Activated CD8-positive, alpha-beta memory T cell treated with anti-CD3 and anti-CD28 coated beads for 36 hours (primary cell): ENCODE measurements at regions not wholly inside any gene's neighbourhood (a gene's known extent, or its start where the extent isn't known, plus 50 kb on each side); places are given as distances from the start of the nearest gene placed in this dataset.
"Not testable (repeated sequence)": the region's sequence is repeated elsewhere in the genome, so short reads cannot be mapped to it uniquely, and the experiment has no call there.

Source experiments
- CTCF ChIA-PET: fragments of 350-600 bp; sonication (Branson Sonifier 250); formaldehyde crosslinking; loops from one replicate; lab custom pipeline; 2021; ENCODE audit warnings: antibody characterized with exemption; lab: Charles Lee
- POLR2A ChIA-PET: fragments of 350-600 bp; sonication (Branson Sonifier 250); formaldehyde crosslinking; loops from one replicate; lab custom pipeline; 2021; ENCODE audit warnings: antibody characterized with exemption; lab: Charles Lee

GRCh38 chr6:74745670-74746069 lies 460.2 kb downstream of the COL12A1 start:
- ChIA-PET POLR2A (no interaction called here), CTCF (no interaction called here)

DNA sequence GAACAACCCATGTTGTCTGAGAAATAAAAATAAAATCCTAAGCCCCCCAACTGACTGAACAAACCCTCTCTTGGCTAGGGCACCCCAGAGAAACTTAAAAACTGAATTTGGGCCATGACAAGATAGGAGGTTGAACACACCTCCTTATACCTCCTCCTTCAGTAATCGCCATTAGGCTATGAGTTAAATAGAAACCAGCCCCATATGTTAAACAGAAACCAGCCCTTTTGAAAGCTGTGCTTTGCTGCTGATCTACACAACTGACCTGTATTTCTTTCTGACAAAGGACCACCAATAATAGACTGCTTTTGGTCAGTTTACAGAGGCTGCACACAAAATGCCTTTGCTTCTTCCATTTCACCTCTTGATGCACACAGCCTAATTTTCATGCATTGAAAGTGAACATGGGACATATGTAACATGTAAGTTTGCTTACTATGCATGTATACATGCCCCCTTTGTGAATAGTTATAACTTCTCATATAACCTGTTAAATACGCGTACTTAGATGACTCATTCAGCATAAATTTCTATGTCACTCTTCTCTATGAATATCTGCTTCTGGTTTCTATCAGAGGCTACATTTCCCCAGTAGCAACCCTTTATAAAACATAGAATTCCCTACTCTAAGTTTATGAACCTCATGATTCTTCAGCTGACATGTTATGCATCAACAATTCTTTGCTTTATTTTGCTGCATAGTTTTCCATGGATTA lies 462.9 kb downstream of the COL12A1 start:
- POLR2A ChIA-PET, result no interaction called here
- CTCF ChIA-PET, result no interaction called here

GRCh38 chr6:74741646-74742045 lies 464.2 kb downstream of the COL12A1 start:
- ChIA-PET CTCF (no interaction called here), POLR2A (no interaction called here)

- ChIA-PET POLR2A (no interaction called here), CTCF (no interaction called here)
Observed at GRCh38 chr6:74735304-74735703, 470.5 kb downstream of the COL12A1 start.

- ChIA-PET POLR2A (no interaction called here), CTCF (no interaction called here)
Observed at GRCh38 chr6:74734901-74735300, 471.0 kb downstream of the COL12A1 start.

DNA sequence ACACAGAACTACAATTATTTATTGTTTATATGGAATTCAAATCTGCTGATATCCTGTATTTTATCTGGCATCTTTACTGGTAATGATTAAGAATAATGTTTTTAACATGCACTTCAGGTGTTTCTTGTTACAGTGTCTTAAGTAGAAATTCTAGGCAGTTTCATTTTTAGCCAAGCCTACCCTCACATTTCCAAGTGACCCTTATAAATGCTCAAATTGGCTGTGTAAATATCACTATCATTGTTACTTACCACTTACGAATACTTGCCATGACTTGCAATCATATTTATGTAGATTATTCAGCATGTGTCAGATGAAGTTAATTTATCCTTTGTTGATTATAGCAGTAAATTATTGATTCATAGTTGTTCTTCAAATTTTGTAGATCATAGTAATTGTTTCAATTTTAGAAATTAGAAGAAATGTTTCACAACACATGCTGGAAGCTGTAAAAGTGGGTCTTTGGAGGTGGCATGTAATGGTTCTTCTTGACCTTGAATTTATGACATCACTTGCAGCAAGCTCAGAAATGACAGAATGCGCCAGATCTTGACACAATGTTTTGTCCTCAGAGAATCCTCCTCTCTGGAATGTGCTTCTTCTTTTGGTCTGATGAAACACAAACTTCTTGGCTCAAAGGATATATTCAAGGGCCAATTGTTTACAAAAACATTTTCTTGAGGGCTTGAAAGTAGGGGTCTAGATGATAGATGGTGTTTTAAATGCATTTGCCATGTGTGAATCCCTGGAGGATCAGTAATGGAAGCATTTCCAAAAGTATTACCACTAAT lies 471.8 kb downstream of the COL12A1 start:
- CTCF ChIA-PET, result no interaction called here
- POLR2A ChIA-PET, result no interaction called here

DNA sequence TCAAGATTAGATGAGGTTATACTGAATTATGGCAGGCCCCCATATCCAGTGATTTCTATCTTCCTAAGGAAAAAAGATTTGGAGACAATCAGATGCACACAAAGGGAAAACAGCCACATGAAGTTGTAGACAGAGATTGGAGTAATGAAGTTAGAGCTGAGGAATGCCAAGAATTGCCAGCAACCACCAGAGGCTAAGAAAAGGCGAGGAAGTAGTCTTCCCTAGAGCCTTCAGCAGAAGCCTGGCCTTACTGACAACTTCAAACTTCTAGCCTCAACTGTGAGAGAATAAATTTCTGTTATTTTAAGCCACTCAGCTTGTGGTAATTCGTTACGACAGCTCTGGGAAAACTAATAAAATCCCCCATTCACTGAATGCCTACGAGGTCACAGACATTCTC lies 473.9 kb downstream of the COL12A1 start:
- CTCF ChIA-PET, result no interaction called here
- POLR2A ChIA-PET, result no interaction called here

DNA sequence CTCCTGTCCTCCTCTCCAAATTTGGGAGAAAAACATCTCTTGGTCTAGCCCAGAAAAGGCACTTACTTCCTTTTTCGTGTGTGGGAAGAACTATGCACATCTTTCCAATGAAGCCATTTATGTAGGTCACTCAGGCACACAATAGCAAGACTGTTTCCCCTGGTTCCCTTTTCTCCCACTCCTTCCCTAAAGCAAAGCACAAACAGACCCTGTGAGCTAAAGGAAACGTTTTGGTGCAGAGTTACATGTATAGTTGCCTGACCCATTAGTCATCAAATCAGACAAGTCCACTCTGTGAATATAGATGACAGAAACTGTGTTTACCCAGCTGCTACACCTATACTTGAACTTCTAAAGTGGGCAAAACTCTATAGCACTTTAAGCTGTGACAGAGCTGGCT lies 474.6 kb downstream of the COL12A1 start:
- ChIA-PET CTCF (no interaction called here), POLR2A (no interaction called here)

- POLR2A ChIA-PET, result no interaction called here
- CTCF ChIA-PET, result no interaction called here
Observed at GRCh38 chr6:74720923-74721322, 484.9 kb downstream of the COL12A1 start.

- CTCF ChIA-PET, result no interaction called here
- POLR2A ChIA-PET, result no interaction called here
Observed at GRCh38 chr6:74717591-74717990, 488.3 kb downstream of the COL12A1 start.

DNA sequence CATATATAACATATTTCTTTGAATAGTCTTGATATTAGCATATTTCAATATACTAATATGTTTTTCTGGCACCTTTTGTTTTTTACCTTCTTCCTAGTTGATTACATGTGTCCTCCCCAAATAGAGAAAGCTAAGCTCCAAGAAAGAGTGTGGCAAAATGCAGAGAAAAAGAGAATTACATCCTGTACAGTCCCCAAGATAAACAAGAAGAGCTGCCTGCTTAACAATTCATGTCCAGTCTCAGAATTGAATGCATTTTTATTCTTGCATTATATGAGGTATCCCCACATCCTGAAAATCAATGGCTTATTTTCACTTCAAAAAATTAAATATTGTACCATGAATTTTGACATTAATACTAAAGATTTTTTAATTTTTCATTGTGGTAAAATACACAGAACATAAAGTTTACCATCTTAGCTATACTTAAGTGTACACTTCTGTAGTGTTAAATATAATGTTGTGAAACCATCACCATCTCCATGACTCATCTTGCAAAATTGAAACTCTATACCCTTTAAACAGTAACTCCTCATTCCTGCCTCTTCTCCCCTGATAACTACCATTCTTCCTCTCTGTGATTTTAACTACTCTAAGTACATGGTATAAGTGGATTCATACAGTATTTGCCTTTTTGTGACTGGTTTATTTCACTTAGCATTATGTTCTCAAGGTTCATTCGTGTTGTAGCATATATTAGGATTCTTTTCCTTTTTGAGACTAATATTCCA lies 490.3 kb downstream of the COL12A1 start:
- CTCF ChIA-PET, result no interaction called here
- POLR2A ChIA-PET, result no interaction called here

- ChIA-PET CTCF (no interaction called here), POLR2A (no interaction called here)
Observed at GRCh38 chr6:74713941-74714340, 491.9 kb downstream of the COL12A1 start.

DNA sequence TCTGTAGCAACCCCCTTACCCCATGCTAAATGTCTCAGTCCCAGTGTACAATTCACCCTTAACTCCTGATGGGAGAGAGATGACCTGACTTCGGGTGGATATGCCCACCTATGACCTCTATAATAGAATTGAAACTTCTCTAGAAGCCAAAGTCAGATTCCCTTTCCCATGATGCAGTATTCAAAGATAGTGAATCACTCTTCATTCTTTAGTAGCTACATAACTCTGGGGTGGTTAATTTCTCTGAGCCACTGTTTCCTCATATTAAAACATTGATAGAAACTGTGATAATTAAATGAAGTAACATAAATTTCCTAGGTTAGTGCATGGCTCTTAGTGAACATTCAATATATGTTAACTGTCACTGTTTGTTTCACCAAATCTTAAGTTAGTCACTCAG lies 500.4 kb downstream of the COL12A1 start:
- ChIA-PET CTCF (no interaction called here), POLR2A (no interaction called here)

DNA sequence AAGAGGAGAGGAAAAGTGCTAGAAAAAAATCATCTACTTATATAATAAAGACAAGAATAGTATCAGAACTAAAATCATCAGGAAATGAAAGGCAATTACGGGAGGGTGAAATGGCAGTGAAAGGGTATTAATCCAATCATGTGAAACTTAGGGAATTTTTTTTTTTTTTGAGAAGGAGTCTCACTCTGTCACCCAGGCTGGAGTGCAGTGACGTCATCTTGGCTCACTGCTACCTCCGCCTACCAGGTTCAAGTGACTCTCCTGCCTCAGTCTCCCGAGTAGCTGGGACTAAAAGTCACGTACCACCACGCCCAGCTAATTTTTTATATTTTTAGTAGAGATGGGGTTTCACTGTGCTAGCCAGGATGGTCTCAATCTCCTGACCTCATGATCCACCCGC lies 501.3 kb downstream of the COL12A1 start:
- CTCF ChIA-PET, POLR2A ChIA-PET: not testable (repeated sequence)

DNA sequence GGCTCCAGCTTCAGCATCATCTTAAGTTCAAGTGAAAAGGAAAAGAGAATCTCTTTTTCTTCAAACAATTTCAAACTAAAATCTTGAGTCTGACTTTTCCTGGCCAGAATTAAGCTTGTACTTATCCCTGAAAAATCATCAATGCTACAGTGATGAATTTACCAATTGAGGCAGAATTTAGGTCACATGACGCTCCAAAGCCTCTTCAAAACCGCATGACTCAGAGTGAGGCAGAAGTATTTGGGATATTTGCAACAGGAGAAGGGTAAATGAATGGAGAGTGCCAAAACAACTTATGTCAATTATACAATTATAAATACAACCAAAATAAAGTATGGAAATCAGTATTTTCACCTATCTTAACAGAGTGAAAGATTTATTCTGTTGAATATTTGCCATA lies 515.5 kb downstream of the COL12A1 start:
- CTCF ChIA-PET, result no interaction called here
- POLR2A ChIA-PET, result no interaction called here

DNA sequence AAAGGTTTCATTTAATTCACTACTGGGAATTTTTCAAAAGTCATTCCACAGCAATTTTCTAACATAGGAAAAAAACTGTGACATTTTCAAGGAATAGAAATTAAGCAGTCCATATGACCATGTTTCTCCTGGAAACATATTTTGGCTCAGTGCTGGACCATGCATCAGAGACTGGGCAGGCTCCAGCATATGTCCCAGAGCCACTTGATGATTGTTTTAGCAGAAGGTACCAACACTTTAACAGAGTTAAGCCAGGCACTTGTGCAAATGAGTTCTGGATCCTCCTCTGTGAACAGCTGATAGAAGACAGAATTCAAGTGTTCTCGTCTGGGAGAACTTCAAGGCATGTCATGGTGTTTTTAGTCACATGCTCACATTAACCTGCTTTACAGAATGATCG lies 516.3 kb downstream of the COL12A1 start:
- POLR2A ChIA-PET, result no interaction called here
- CTCF ChIA-PET, result no interaction called here

- POLR2A ChIA-PET, result no interaction called here
- CTCF ChIA-PET, result no interaction called here
Observed at GRCh38 chr6:74677463-74677862, 528.4 kb downstream of the COL12A1 start.

- ChIA-PET POLR2A (no interaction called here), CTCF (no interaction called here)
Observed at GRCh38 chr6:74676906-74677305, 528.9 kb downstream of the COL12A1 start.

GRCh38 chr6:74674377-74674776 lies 531.5 kb downstream of the COL12A1 start:
- ChIA-PET POLR2A (no interaction called here), CTCF (no interaction called here)

DNA sequence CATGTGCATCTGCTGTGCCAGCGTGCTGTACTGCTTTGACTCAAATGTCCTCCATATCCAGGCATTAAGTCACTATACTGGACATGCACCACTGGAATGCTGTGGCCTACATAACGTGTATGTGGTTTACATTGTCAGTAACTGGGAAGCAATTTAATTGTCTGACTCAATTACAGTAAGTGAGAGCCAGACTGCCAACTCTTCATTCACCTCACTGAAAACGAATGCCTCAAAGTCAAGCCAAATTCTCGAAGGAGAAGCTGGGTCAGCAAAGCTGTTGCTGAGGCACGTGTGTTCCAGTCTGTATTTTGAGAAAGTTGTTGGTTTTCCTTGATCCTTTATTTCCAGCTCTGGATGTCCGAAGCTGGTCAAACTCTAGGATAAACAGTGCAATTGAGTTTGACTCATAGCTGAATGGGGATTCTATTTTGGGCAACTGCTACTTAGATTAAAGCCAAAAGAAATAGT lies 534.3 kb downstream of the COL12A1 start:
- ChIA-PET POLR2A (no interaction called here), CTCF (no interaction called here)

DNA sequence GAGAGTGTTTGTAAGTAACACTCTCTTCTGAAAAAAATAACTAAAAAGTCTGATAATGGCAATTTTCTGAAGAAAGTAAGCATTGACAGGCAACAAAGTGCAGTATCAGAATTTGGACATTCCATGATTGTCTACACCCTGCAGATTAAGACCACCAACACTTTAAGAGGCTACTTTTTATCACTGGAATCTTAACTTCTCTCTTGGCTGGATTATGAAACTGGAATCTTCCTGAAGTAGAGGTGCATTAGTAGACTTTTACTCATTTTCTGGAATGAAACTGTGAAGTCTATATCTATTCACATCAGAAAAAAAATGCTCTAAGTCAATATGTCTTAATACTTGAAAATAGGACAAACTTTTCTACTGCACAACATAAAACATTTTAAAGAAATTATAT lies 547.5 kb downstream of the COL12A1 start:
- ChIA-PET CTCF (no interaction called here), POLR2A (no interaction called here)
